HG03066 (cell line): ENCODE measurements at regions not wholly inside any gene's neighbourhood (a gene's known extent, or its start where the extent isn't known, plus 50 kb on each side); places are given as distances from the start of the nearest gene placed in this dataset.

Source experiments
- ATAC-seq: cut with Tn5 transposase; IDR thresholded peaks from one replicate; pipeline ENCODE4 v1.9.1; 2021; ENCODE audit warnings: low read depth; ENCODE audit not compliant: unreplicated experiment

GRCh38 chr1:94708299-94708685 lies 111.9 kb upstream of the SLC44A3 start:
- ATAC-seq: no peak

GRCh38 chr1:94707321-94708298 lies 112.5 kb upstream of the SLC44A3 start:
- ATAC-seq: no peak

GRCh38 chr1:94702442-94702815 lies 117.7 kb upstream of the SLC44A3 start:
- ATAC-seq: no peak

GRCh38 chr1:94701796-94702441 lies 118.2 kb upstream of the SLC44A3 start:
- ATAC-seq: no peak

GRCh38 chr1:94698759-94699502 lies 121.2 kb upstream of the SLC44A3 start:
- ATAC-seq: no peak

- no peak for ATAC-seq
These were observed 121.8 kb upstream of the SLC44A3 start for GRCh38 chr1:94698356-94698755.

GRCh38 chr1:94697839-94698238 lies 122.3 kb upstream of the SLC44A3 start:
- no peak for ATAC-seq

- no peak for ATAC-seq
These were observed 125.8 kb upstream of the SLC44A3 start for GRCh38 chr1:94694226-94694915.

- no peak for ATAC-seq
These were observed 126.7 kb upstream of the SLC44A3 start for GRCh38 chr1:94693435-94693834.

- no peak for ATAC-seq
These were observed 127.1 kb upstream of the SLC44A3 start for GRCh38 chr1:94693029-94693428.

GRCh38 chr1:94688646-94689045 lies 131.5 kb upstream of the SLC44A3 start:
- ATAC-seq: no peak

- ATAC-seq: no peak
These were observed 133.3 kb upstream of the SLC44A3 start for GRCh38 chr1:94686882-94687281.

GRCh38 chr1:94684690-94685250 lies 135.4 kb upstream of the SLC44A3 start:
- no peak for ATAC-seq

GRCh38 chr1:94683886-94684285 lies 136.3 kb upstream of the SLC44A3 start:
- ATAC-seq: no peak

GRCh38 chr1:94680039-94680377 lies 138.4 kb upstream of the F3 start:
- ATAC-seq: no peak

GRCh38 chr1:94679332-94680038 lies 137.9 kb upstream of the F3 start:
- ATAC-seq: no peak

GRCh38 chr1:94678202-94678848 lies 136.8 kb upstream of the F3 start:
- no peak for ATAC-seq

GRCh38 chr1:94677714-94678113 lies 136.2 kb upstream of the F3 start:
- ATAC-seq: no peak

- ATAC-seq: no peak
These were observed 135.5 kb upstream of the F3 start for GRCh38 chr1:94677087-94677486.
